Stomach (tissue), 8 donors: ENCODE measurements at regions not wholly inside any gene's neighbourhood (a gene's known extent, or its start where the extent isn't known, plus 50 kb on each side); places are given as distances from the start of the nearest gene placed in this dataset.

Experiments
- DNase-seq, 2 donors: peaks; one replicate each; pipeline versions ENCODE4 v3.0.0 to v3.0.0-alpha.2; 2013 to 2019
- H3K27ac ChIP-seq, 5 donors: fragments of 200-600 bp in 4 of 5; sonication (generic) in 4 of 5; one replicate each; pipeline ENCODE4 v1.5.1; 2013 to 2019; ENCODE audit warnings: mild to moderate bottlenecking in 1 of 5, moderate library complexity in 1 of 5
- H3K27me3 ChIP-seq, 3 donors: fragments of 200-600 bp; sonication (generic); one replicate each; pipeline ENCODE4 v1.5.1; 2017 to 2019; ENCODE audit warnings: mixed run types in 1 of 3
- H3K36me3 ChIP-seq, 4 donors: fragments of 200-600 bp; sonication (generic); 1 replicate in 3 of 4; 2 replicates in 1 of 4; pipeline ENCODE4 v1.5.1; 2016 to 2019
- H3K4me1 ChIP-seq, 4 donors: fragments of 200-600 bp; sonication (generic); one replicate each; pipeline ENCODE4 v1.5.1; 2016 to 2019
- H3K4me3 ChIP-seq, 4 donors: fragments of 200-600 bp; sonication (generic) in 3 of 4; one replicate each; pipeline ENCODE4 v1.5.1; 2016 to 2019; ENCODE audit warnings: mild to moderate bottlenecking in 1 of 4
- H3K9me3 ChIP-seq, 4 donors: fragments of 200-600 bp; sonication (generic); one replicate each; pipeline ENCODE4 v1.5.1; 2016 to 2019
- EP300 ChIP-seq: sonication (generic); formaldehyde crosslinking; IDR thresholded peaks from one replicate; pipeline ENCODE4 v1.6.1; 2017; ENCODE audit warnings: antibody characterized with exemption
- POLR2A ChIP-seq, 4 donors: fragments of 450-650 bp; IDR thresholded peaks; one replicate each; pipeline ENCODE4 v1.6.1; 2016; ENCODE audit warnings: antibody characterized with exemption in 4 of 4, control low read depth in 2 of 4, mild to moderate bottlenecking in 1 of 4, moderate library complexity in 1 of 4
- POLR2AphosphoS5 ChIP-seq, 3 donors: sonication (generic); formaldehyde crosslinking; IDR thresholded peaks; one replicate each; pipeline ENCODE4 v1.6.1; 2016; ENCODE audit warnings: antibody characterized with exemption in 3 of 3
- whole genome bisulfite sequencing, 5 donors: extraction: QIAGEN DNeasy Blood & Tissue Kit in 3 of 5; methylation state at CpG; one replicate each; pipeline versions ENCODE4 v1.1.5 to v1.1.7; 2013 to 2018; 5-methylcytosine and 5-hydroxymethylcytosine counted together
- intact Hi-C: fragments of 100-400 bp; cut with DNase I; formaldehyde crosslinking; loops from one replicate; pipeline ENCODE4 v1.15.1; 2023; ENCODE audit warnings: low total_unique reads
- TF ChIP-seq, protein P1 (sequence below), 7 experiments: fragments of 450-650 bp in 4 of 7; fragments of 200-600 bp in 3 of 7; sonication (generic) in 3 of 7; IDR thresholded peaks; one replicate each; pipeline ENCODE4 v1.5.1; 2016 to 2019; ENCODE audit warnings: antibody characterized with exemption in 7 of 7, control low read depth in 2 of 7, mild to moderate bottlenecking in 1 of 7
- donor health status: healthy with polysubstance abuse.
- donor health status: Bipolar disorder and iron deficiency.
- donor health status: healthy.

DNA sequence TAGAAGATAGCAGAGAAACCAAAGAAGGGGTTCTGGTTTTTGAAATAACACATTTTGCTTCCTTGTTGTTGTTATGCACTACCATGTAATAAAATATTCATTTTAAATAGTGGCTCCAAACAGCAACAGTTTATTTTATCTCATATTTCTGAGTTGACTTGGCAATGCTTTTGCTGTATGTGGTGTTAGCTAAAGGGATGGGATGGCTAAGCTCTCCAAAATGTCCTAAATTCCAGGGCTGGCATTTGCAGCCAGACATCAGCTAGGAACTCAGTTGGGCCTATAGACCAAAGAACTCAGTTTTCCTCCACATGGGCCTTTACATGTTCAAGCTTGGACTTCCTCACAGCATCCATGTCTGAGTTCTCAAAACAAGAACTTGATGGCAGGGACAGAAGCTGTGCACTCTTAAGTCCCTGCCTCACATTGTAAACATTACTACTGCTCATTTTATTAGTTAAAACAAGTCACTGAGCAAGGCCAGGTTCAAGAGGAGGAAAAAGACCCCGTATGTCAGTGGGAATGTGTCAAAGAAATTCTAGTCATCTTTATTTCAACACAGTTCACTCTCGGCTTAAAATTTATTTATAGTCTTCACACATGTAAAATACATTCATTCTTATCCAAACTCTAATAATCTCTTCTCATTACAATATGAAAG lies 819.3 kb upstream of the PCDH20 start:
- Histone ChIP-seq H3K27me3 (no peaks in the 10 kb centered on the region), H3K36me3 (no peaks in the 10 kb centered on the region), H3K4me1 (no peaks in the 10 kb centered on the region), H3K9me3 (no peaks in the 10 kb centered on the region), H3K4me3 (no peak overlapping the region), H3K27ac (no peak overlapping the region)
- intact Hi-C loops, result no loop called here
- peak in 1 of 2 donors; percentile 3 for DNase-seq
- WGBS, 5 donors, result 48 to 71% (median 62%) methylated on average over 2 of the region's 2 CpGs
- TF ChIP-seq POLR2AphosphoS5 (IDR thresholded peaks at IDR 0.05), result no peak
- TF ChIP-seq EP300, result no peak

DNA sequence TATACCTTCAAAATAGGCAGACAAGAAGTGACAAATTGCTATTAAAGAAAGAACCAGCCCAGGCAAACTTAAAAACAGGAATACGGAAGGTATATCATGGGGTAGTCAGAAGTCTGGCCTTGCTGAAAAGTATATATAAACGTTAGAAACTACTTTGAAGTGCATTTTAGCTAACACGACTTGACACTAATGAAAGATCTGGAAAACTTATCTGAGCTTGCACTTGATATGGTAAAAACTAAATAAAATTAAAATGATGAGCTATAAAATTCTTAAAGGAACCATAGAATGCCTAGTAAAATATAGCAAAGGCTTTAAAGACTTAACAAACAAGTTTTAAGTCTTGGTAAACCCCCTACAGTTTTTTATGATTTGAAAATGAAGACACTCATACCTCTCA lies 795.3 kb upstream of the PCDH20 start:
- no peak for DNase-seq
- Histone ChIP-seq H3K27me3 (no peaks in the 10 kb centered on the region), H3K4me1 (no peaks in the 10 kb centered on the region), H3K4me3 (no peak overlapping the region), H3K36me3 (no peaks in the 10 kb centered on the region), H3K27ac (no peak overlapping the region), H3K9me3 (peaks cover 0 to 8% (median 0%) of the 10 kb centered on the region in 4 donors)
- WGBS, 5 donors, result 47 to 69% (median 65%) methylated on average over 3 of the region's 3 CpGs
- TF ChIP-seq POLR2A (IDR thresholded peaks at IDR 0.05), result no peak
- TF ChIP-seq POLR2AphosphoS5 (IDR thresholded peaks at IDR 0.05), result no peak
- TF ChIP-seq EP300, result no peak
- intact Hi-C loops, result no loop called here

DNA sequence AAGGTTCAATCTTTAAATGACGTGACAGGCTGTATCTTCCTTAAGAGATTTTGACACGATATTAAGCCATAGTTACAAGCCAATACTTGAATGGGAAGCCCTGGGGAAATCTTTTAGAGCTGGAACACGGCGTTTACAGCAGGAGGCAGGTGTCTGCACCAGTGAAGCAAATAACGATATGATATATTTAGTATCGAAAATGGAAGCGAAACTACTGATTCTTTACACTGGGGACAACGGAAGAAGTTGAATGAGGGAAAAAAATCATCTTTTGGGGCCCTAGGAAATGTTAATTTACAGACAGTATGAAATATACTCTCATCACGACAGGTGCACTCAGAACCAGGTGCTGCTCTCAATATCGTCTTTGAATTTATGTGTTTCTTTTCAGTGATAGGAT lies 793.9 kb upstream of the PCDH20 start:
- TF ChIP-seq EP300 (no peak), POLR2AphosphoS5 (IDR thresholded peaks at IDR 0.05) (no peak), POLR2A (IDR thresholded peaks at IDR 0.05) (no peak)
- H3K36me3 ChIP-seq, result no peaks in the 10 kb centered on the region
- no peak overlapping the region for H3K27ac ChIP-seq
- 78 to 82% (median 80%) methylated on average over 10 of the region's 10 CpGs for WGBS, 5 donors
- H3K4me1 ChIP-seq, result no peaks in the 10 kb centered on the region
- H3K9me3 ChIP-seq, result peaks cover 0 to 8% (median 0%) of the 10 kb centered on the region in 4 donors
- H3K4me3 ChIP-seq, result no peak overlapping the region
- no peaks in the 10 kb centered on the region for H3K27me3 ChIP-seq
- intact Hi-C loops, result no loop called here
- no peak for DNase-seq

DNA sequence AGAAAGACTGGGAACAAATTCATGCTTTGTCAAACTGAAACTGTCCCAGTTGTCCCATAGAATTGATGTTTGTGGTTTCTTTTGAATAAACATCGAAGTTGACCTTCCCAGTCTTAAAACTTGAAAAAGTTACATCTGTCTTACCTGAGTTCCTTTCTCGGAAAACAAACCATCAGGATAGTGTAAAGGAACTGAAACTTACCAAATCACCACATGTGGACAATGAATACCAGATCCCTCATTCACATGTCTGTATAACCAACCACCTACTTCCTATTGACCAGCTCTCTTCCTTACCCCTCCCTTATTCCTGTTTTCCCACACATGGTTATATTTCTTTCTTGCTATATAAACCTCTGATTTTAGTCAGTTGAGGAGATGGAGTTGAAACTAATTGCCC lies 791.7 kb upstream of the PCDH20 start:
- Histone ChIP-seq H3K27me3 (no peaks in the 10 kb centered on the region), H3K27ac (no peak overlapping the region), H3K4me1 (no peaks in the 10 kb centered on the region), H3K36me3 (no peaks in the 10 kb centered on the region), H3K4me3 (no peak overlapping the region), H3K9me3 (peaks cover 0 to 4% (median 0%) of the 10 kb centered on the region in 4 donors)
- intact Hi-C loops, result no loop called here
- WGBS, 5 donors, result 74 to 80% (median 75%) methylated on average over 2 of the region's 2 CpGs
- TF ChIP-seq POLR2AphosphoS5 (IDR thresholded peaks at IDR 0.05) (no peak), EP300 (no peak), POLR2A (IDR thresholded peaks at IDR 0.05) (no peak)
- TF ChIP-seq, protein P1, sequence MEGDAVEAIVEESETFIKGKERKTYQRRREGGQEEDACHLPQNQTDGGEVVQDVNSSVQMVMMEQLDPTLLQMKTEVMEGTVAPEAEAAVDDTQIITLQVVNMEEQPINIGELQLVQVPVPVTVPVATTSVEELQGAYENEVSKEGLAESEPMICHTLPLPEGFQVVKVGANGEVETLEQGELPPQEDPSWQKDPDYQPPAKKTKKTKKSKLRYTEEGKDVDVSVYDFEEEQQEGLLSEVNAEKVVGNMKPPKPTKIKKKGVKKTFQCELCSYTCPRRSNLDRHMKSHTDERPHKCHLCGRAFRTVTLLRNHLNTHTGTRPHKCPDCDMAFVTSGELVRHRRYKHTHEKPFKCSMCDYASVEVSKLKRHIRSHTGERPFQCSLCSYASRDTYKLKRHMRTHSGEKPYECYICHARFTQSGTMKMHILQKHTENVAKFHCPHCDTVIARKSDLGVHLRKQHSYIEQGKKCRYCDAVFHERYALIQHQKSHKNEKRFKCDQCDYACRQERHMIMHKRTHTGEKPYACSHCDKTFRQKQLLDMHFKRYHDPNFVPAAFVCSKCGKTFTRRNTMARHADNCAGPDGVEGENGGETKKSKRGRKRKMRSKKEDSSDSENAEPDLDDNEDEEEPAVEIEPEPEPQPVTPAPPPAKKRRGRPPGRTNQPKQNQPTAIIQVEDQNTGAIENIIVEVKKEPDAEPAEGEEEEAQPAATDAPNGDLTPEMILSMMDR (IDR thresholded peaks at IDR 0.05), result no peak
- no peak for DNase-seq

DNA sequence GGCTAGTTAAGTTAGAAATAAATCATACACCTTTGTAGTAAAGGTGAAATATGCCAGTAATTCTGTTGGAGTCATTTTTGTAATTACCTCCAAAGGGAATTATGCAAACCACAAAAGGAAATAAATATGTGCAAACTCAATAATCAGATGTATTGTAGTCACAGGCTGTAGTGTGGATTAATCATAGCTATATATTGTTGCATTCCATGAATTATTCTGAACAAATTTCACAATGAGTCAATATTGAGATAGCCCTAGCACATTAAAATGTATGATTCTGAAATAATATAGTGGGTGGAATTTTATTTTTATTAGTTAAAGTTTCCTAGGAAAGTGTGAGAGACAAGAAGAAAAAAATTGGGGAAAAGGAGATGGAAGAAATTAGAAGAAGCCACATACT lies 790.5 kb upstream of the PCDH20 start:
- intact Hi-C loops, result no loop called here
- Histone ChIP-seq H3K27ac (no peak overlapping the region), H3K4me3 (no peak overlapping the region), H3K27me3 (no peaks in the 10 kb centered on the region), H3K4me1 (no peaks in the 10 kb centered on the region), H3K36me3 (no peaks in the 10 kb centered on the region), H3K9me3 (no peaks in the 10 kb centered on the region)
- TF ChIP-seq, protein P1 (IDR thresholded peaks at IDR 0.05), result no peak
- TF ChIP-seq EP300, result no peak
- no peak for TF ChIP-seq POLR2A (IDR thresholded peaks at IDR 0.05)
- TF ChIP-seq POLR2AphosphoS5 (IDR thresholded peaks at IDR 0.05), result no peak
- no peak for DNase-seq

DNA sequence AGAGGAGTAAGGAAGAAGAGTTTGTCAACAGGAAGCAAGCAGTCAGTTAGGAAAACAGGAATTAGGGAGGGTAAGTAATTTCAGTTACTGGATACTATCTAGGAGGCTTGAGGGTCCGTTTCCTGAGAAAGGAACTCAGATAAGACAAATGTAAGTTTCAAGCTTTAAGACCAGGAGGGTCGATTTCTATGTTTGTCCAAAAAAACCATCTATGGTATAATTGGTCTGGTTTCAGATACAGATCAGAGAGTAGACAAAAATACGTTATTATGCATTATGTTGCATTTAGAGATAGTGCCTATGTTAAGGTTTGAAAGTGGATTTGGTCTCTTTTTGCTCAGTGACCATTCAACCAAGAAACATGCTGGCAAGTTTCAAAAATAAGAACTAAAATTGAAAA lies 789.6 kb upstream of the PCDH20 start:
- H3K9me3 ChIP-seq, result no peaks in the 10 kb centered on the region
- TF ChIP-seq EP300 (no peak), POLR2A (IDR thresholded peaks at IDR 0.05) (no peak), POLR2AphosphoS5 (IDR thresholded peaks at IDR 0.05) (no peak)
- TF ChIP-seq, protein P1 (IDR thresholded peaks at IDR 0.05), result no peak
- no peak overlapping the region for H3K27ac ChIP-seq
- intact Hi-C loops, result no loop called here
- no peaks in the 10 kb centered on the region for H3K4me1 ChIP-seq
- 43 to 66% (median 52%) methylated on average over 3 of the region's 3 CpGs for WGBS, 5 donors
- no peak for DNase-seq
- H3K36me3 ChIP-seq, result no peaks in the 10 kb centered on the region
- H3K27me3 ChIP-seq, result no peaks in the 10 kb centered on the region
- H3K4me3 ChIP-seq, result no peak overlapping the region
